ENCODE measurements at regions not wholly inside any gene's neighbourhood (a gene's known extent, or its start where the extent isn't known, plus 50 kb on each side); places are given as distances from the start of the nearest gene placed in this dataset.

- no peak for ATAC-seq (ENCODE audit: low read depth)
- Histone ChIP-seq H3K27ac (ENCODE audit: poor library complexity, severe bottlenecking) (no peak overlapping the region), H3K27me3 (ENCODE audit: insufficient read depth, poor library complexity, severe bottlenecking) (no peaks in the 10 kb centered on the region), H3K9me3 (ENCODE audit: severe bottlenecking) (no peaks in the 10 kb centered on the region), H3K36me3 (ENCODE audit: low read depth) (no peaks in the 10 kb centered on the region), H3K4me1 (ENCODE audit: insufficient read depth, poor library complexity, severe bottlenecking) (peaks cover 4% of the 10 kb centered on the region), H3K4me3 (ENCODE audit: severe bottlenecking) (no peak overlapping the region)
- TF ChIP-seq CTCF (IDR thresholded peaks at IDR 0.05; ENCODE audit: poor library complexity, severe bottlenecking): no peak
- DNase-seq (ENCODE audit: low spot score): no peak
These were observed 257.5 kb downstream of the TOMM20 start for GRCh38 chr1:234871039-234871709.

GRCh38 chr1:234870020-234870981 is 258.3 kb downstream of the TOMM20 start:
- no peaks in the 10 kb centered on the region for H3K36me3 ChIP-seq (ENCODE audit: low read depth)

GRCh38 chr1:234869182-234870019 is 259.2 kb downstream of the TOMM20 start:
- no peaks in the 10 kb centered on the region for H3K9me3 ChIP-seq (ENCODE audit: severe bottlenecking)
- H3K4me1 ChIP-seq (ENCODE audit: insufficient read depth, poor library complexity, severe bottlenecking): peaks cover 4% of the 10 kb centered on the region
- H3K36me3 ChIP-seq (ENCODE audit: low read depth): no peaks in the 10 kb centered on the region
- TF ChIP-seq CTCF (IDR thresholded peaks at IDR 0.05; ENCODE audit: poor library complexity, severe bottlenecking): no peak
- no peaks in the 10 kb centered on the region for H3K27me3 ChIP-seq (ENCODE audit: insufficient read depth, poor library complexity, severe bottlenecking)
- no peak overlapping the region for H3K27ac ChIP-seq (ENCODE audit: poor library complexity, severe bottlenecking)
- no peak overlapping the region for H3K4me3 ChIP-seq (ENCODE audit: severe bottlenecking)
- ATAC-seq (ENCODE audit: low read depth) (no peak), DNase-seq (ENCODE audit: low spot score) (no peak)

More at GRCh38 chr1:234870020-234870981, 258.3 kb downstream of the TOMM20 start:
- H3K27ac ChIP-seq (ENCODE audit: poor library complexity, severe bottlenecking): no peak overlapping the region
- no peak overlapping the region for H3K4me3 ChIP-seq (ENCODE audit: severe bottlenecking)
- ATAC-seq (ENCODE audit: low read depth): no peak
- no peaks in the 10 kb centered on the region for H3K9me3 ChIP-seq (ENCODE audit: severe bottlenecking)
- no peak for TF ChIP-seq CTCF (IDR thresholded peaks at IDR 0.05; ENCODE audit: poor library complexity, severe bottlenecking)
- DNase-seq (ENCODE audit: low spot score): no peak
- no peaks in the 10 kb centered on the region for H3K27me3 ChIP-seq (ENCODE audit: insufficient read depth, poor library complexity, severe bottlenecking)
- peaks cover 4% of the 10 kb centered on the region for H3K4me1 ChIP-seq (ENCODE audit: insufficient read depth, poor library complexity, severe bottlenecking)

GRCh38 chr1:234868296-234869147 is 258.5 kb upstream of the IRF2BP2 start:
- Histone ChIP-seq H3K27ac (ENCODE audit: poor library complexity, severe bottlenecking) (no peak overlapping the region), H3K9me3 (ENCODE audit: severe bottlenecking) (no peaks in the 10 kb centered on the region), H3K27me3 (ENCODE audit: insufficient read depth, poor library complexity, severe bottlenecking) (no peaks in the 10 kb centered on the region), H3K4me3 (ENCODE audit: severe bottlenecking) (no peak overlapping the region), H3K36me3 (ENCODE audit: low read depth) (no peaks in the 10 kb centered on the region), H3K4me1 (ENCODE audit: insufficient read depth, poor library complexity, severe bottlenecking) (peaks cover 6% of the 10 kb centered on the region)
- TF ChIP-seq CTCF (IDR thresholded peaks at IDR 0.05; ENCODE audit: poor library complexity, severe bottlenecking): no peak
- DNase-seq (ENCODE audit: low spot score) (no peak), ATAC-seq (ENCODE audit: low read depth) (no peak)
